Mucosa of rectum (tissue), 2 donors: ENCODE measurements at regions not wholly inside any gene's neighbourhood (a gene's known extent, or its start where the extent isn't known, plus 50 kb on each side); places are given as distances from the start of the nearest gene placed in this dataset.

Experiments
- H3K27ac ChIP-seq, 2 donors: one replicate each; pipeline ENCODE4 v1.7.0; 2013; ENCODE audit warnings: inconsistent platforms in 2 of 2, low read depth in 2 of 2, low read length in 2 of 2
- H3K27me3 ChIP-seq, 2 donors: one replicate each; pipeline ENCODE4 v1.7.0; 2013; ENCODE audit warnings: low read length in 2 of 2; ENCODE audit not compliant: control insufficient read depth in 2 of 2, insufficient read depth in 2 of 2
- H3K36me3 ChIP-seq, 2 donors: one replicate each; pipeline ENCODE4 v1.7.0; 2013; ENCODE audit warnings: low read length in 2 of 2; ENCODE audit not compliant: control insufficient read depth in 2 of 2, insufficient read depth in 2 of 2
- H3K4me1 ChIP-seq, 2 donors: one replicate each; pipeline ENCODE4 v1.7.0; 2013; ENCODE audit warnings: low read length in 2 of 2, mild to moderate bottlenecking in 1 of 2; ENCODE audit not compliant: control insufficient read depth in 2 of 2, insufficient read depth in 2 of 2
- H3K4me3 ChIP-seq, 2 donors: one replicate each; pipeline ENCODE4 v1.7.0; 2013; ENCODE audit warnings: low read length in 2 of 2
- H3K9ac ChIP-seq, 2 donors: one replicate each; pipeline ENCODE4 v1.7.0; 2013; ENCODE audit warnings: low read length in 2 of 2, low read depth in 1 of 2, mild to moderate bottlenecking in 1 of 2
- H3K9me3 ChIP-seq, 2 donors: one replicate each; pipeline ENCODE4 v1.7.0; 2013; ENCODE audit warnings: low read length in 2 of 2; ENCODE audit not compliant: control insufficient read depth in 2 of 2
- donor health status: healthy.
- donor health status: Normal muscosa, but diverticular disease.

GRCh38 chr1:60560701-60561100, 487.1 kb upstream of the C1orf87 start:
- H3K9me3 ChIP-seq: no peaks in the 10 kb centered on the region
- H3K4me1 ChIP-seq: no peaks in the 10 kb centered on the region
- H3K27ac ChIP-seq: no peak overlapping the region
- H3K9ac ChIP-seq: no peak overlapping the region
- no peaks in the 10 kb centered on the region for H3K27me3 ChIP-seq
- no peaks in the 10 kb centered on the region for H3K36me3 ChIP-seq
- H3K4me3 ChIP-seq: no peak overlapping the region

- H3K9ac ChIP-seq: no peak overlapping the region
- no peak overlapping the region for H3K4me3 ChIP-seq
- no peaks in the 10 kb centered on the region for H3K36me3 ChIP-seq
- H3K27ac ChIP-seq: no peak overlapping the region
- H3K27me3 ChIP-seq: no peaks in the 10 kb centered on the region
- no peaks in the 10 kb centered on the region for H3K9me3 ChIP-seq
- H3K4me1 ChIP-seq: no peaks in the 10 kb centered on the region
These were observed 484.7 kb upstream of the C1orf87 start for GRCh38 chr1:60558236-60558635.

- H3K9me3 ChIP-seq: no peaks in the 10 kb centered on the region
- no peak overlapping the region for H3K9ac ChIP-seq
- no peaks in the 10 kb centered on the region for H3K4me1 ChIP-seq
- no peaks in the 10 kb centered on the region for H3K27me3 ChIP-seq
- no peak overlapping the region for H3K27ac ChIP-seq
- no peaks in the 10 kb centered on the region for H3K36me3 ChIP-seq
- H3K4me3 ChIP-seq: no peak overlapping the region
These were observed 480.2 kb upstream of the C1orf87 start for GRCh38 chr1:60553730-60554129.

GRCh38 chr1:60547821-60548220, 474.3 kb upstream of the C1orf87 start:
- Histone ChIP-seq H3K4me1 (no peaks in the 10 kb centered on the region), H3K27ac (no peak overlapping the region), H3K36me3 (no peaks in the 10 kb centered on the region), H3K4me3 (no peak overlapping the region), H3K9me3 (no peaks in the 10 kb centered on the region), H3K9ac (no peak overlapping the region), H3K27me3 (no peaks in the 10 kb centered on the region)

- no peaks in the 10 kb centered on the region for H3K36me3 ChIP-seq
- H3K9me3 ChIP-seq: no peaks in the 10 kb centered on the region
These were observed 468.4 kb upstream of the C1orf87 start for GRCh38 chr1:60541831-60542532.

GRCh38 chr1:60540141-60540540, 466.6 kb upstream of the C1orf87 start:
- no peaks in the 10 kb centered on the region for H3K9me3 ChIP-seq
- H3K27ac ChIP-seq: no peak overlapping the region
- H3K27me3 ChIP-seq: no peaks in the 10 kb centered on the region
- H3K4me3 ChIP-seq: no peak overlapping the region
- H3K36me3 ChIP-seq: no peaks in the 10 kb centered on the region
- no peaks in the 10 kb centered on the region for H3K4me1 ChIP-seq
- H3K9ac ChIP-seq: no peak overlapping the region

More at GRCh38 chr1:60541831-60542532, 468.4 kb upstream of the C1orf87 start:
- Histone ChIP-seq H3K4me3 (no peak overlapping the region), H3K27me3 (no peaks in the 10 kb centered on the region), H3K4me1 (no peaks in the 10 kb centered on the region), H3K27ac (no peak overlapping the region), H3K9ac (no peak overlapping the region)

- no peaks in the 10 kb centered on the region for H3K36me3 ChIP-seq
- H3K4me3 ChIP-seq: no peak overlapping the region
- H3K9me3 ChIP-seq: no peaks in the 10 kb centered on the region
- no peaks in the 10 kb centered on the region for H3K4me1 ChIP-seq
- H3K27me3 ChIP-seq: no peaks in the 10 kb centered on the region
- no peak overlapping the region for H3K27ac ChIP-seq
- H3K9ac ChIP-seq: no peak overlapping the region
These were observed 462.1 kb upstream of the C1orf87 start for GRCh38 chr1:60535713-60536112.

GRCh38 chr1:60527567-60527966, 454.0 kb upstream of the C1orf87 start:
- Histone ChIP-seq H3K4me3 (no peak overlapping the region), H3K36me3 (no peaks in the 10 kb centered on the region), H3K9me3 (no peaks in the 10 kb centered on the region), H3K27me3 (no peaks in the 10 kb centered on the region), H3K4me1 (no peaks in the 10 kb centered on the region), H3K9ac (no peak overlapping the region), H3K27ac (no peak overlapping the region)

GRCh38 chr1:60516996-60517395, 443.4 kb upstream of the C1orf87 start:
- no peaks in the 10 kb centered on the region for H3K27me3 ChIP-seq
- H3K4me3 ChIP-seq: no peak overlapping the region
- no peaks in the 10 kb centered on the region for H3K9me3 ChIP-seq
- no peak overlapping the region for H3K27ac ChIP-seq
- no peaks in the 10 kb centered on the region for H3K36me3 ChIP-seq
- no peak overlapping the region for H3K9ac ChIP-seq
- no peaks in the 10 kb centered on the region for H3K4me1 ChIP-seq

GRCh38 chr1:60510162-60510561, 436.6 kb upstream of the C1orf87 start:
- Histone ChIP-seq H3K36me3 (no peaks in the 10 kb centered on the region), H3K9me3 (no peaks in the 10 kb centered on the region), H3K4me1 (no peaks in the 10 kb centered on the region), H3K27ac (no peak overlapping the region), H3K9ac (no peak overlapping the region), H3K27me3 (no peaks in the 10 kb centered on the region), H3K4me3 (no peak overlapping the region)
